H1 (cell line): ENCODE measurements at regions not wholly inside any gene's neighbourhood (a gene's known extent, or its start where the extent isn't known, plus 50 kb on each side); places are given as distances from the start of the nearest gene placed in this dataset.

Source experiments
- CEBPB ChIP-seq: IDR thresholded peaks from 2 replicates; pipeline ENCODE4 v1.6.1; 2012; ENCODE audit warnings: low read depth, low read length
- KDM4A ChIP-seq: IDR thresholded peaks from one replicate; pipeline ENCODE4 v1.7.1; 2012; ENCODE audit warnings: low read depth, mild to moderate bottlenecking, moderate library complexity, low read length, inconsistent platforms; ENCODE audit not compliant: severe bottlenecking
- MAX ChIP-seq: IDR thresholded peaks from 2 replicates; pipeline ENCODE4 v1.6.1; 2012; ENCODE audit warnings: inconsistent platforms
- POLR2A ChIP-seq, 2 experiments: IDR thresholded peaks; 1 replicate in 1 of 2; 2 replicates in 1 of 2; pipeline ENCODE4 v1.6.1; 2011; ENCODE audit warnings: low read depth in 2 of 2, low read length in 2 of 2, mild to moderate bottlenecking in 2 of 2; ENCODE audit errors: control extremely low read depth in 1 of 2

- TF ChIP-seq KDM4A (no peak), POLR2A (IDR thresholded peaks at IDR 0.05; ENCODE audit: control extremely low read depth in 1 of 2, low read depth in 2 of 2, low read length in 2 of 2) (no peak), CEBPB (no peak), MAX (no peak)
- TF ChIP-seq, all 59 proteins: peak for 0
Measured at GRCh38 chr4:132395561-132395960, 753.5 kb upstream of the PCDH10 start (continued).
